ENCODE measurements at regions not wholly inside any gene's neighbourhood (a gene's known extent, or its start where the extent isn't known, plus 50 kb on each side); places are given as distances from the start of the nearest gene placed in this dataset.

- no peak for DNase-seq (ENCODE audit: low read depth in 2 of 2)
Measured at GRCh38 chr17:77266891-77267341, 126.1 kb downstream of the SEC14L1 start.

DNA sequence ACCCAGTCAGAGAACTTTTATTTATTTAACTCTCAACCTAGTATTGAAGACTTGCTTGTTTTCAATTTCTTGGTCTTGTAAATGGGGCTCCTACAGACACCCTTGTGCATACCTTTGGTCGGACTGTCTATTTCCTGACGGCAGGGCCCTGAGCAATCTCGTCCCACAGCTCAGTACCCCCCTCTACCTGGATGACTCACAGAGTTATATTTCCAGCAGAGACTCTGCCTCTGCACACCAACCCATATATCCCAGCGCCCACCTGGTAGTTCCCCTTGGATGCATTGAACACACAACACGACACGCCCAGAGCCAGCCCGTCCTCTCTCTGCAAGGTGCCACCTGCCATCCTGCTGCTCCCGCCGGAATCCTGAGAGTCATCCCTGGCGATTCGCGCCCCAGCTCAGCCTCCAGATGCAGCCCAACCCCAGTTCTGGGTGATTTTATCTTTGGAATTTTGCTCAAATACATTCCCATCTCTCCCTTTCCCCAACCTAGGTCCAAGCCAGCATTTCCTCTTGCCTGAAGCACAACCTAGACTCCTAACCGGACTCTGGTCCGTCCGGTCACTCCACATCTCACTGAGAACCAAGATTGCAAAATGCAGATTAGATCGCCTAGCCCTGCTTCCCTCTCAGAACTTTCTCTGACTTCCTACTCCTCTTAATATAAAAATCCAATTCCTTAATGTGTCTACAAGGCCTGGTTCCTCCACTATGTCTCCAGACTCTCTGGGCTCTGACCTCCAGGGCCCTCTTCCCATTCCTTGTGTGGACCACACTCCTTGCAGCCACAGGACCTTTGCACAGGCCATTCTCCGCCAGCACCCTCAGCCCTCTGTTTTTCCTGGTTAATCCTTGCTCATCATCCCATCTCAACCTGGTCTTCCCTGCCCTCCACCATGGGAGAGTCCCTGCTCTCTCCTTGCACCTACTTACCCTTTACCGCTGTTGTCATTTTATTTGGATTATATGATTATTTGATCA lies 129.2 kb downstream of the SEC14L1 start:
- no peak for DNase-seq (ENCODE audit: low read depth in 2 of 2)

DNA sequence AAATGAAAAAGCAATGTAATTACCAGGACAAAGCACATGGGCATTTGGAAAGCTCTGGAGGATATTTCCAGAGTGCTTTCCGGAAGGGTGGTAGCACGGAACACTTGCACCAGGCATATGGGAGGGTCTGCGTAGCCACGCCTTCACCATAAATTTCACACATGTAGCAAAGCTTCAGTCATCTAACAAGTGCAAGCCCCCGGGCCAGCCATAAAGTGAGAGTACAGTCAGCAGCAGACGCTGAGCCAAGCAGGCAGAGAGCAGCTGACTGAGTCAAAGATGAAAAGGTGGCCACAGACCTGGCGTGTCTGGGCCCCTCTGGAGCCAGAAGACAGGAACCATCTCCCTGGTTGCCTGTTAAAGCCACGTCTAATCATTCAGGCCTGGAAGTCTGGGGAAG lies 130.6 kb downstream of the SEC14L1 start:
- DNase-seq (ENCODE audit: low read depth in 2 of 2) = no peak

DNA sequence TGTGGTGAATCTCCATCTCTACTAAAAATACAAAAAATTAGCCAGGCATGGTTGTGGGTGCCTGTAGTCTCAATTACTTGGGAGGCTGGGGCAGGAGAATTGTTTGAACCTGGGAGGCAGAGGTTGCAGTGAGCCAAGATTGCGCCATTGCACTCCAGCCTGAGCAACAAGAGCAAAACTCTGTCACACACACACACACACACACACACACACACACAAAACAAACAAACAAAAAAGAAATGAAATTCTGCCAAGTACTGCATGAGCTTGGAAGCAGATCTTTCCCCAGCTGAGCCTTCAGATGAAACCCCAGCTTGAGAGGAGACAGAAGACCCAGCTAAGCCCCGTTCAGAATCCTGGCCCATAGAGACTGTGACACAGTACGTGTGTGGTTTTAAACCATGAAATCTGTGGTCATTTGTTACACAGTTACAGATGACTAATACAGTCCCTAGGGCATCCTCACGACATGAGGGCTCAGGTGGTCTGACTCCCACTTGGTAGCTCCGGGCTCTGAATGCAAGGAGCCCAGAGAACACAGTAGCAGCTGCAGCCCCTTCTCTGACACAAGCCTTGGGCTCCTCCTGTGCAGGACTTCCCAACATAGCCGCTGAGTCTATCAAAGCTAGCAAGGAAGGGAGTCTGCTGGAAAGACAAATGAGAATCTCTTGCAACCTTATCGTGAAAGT lies 132.8 kb downstream of the SEC14L1 start:
- DNase-seq (ENCODE audit: low read depth in 2 of 2) = no peak

DNA sequence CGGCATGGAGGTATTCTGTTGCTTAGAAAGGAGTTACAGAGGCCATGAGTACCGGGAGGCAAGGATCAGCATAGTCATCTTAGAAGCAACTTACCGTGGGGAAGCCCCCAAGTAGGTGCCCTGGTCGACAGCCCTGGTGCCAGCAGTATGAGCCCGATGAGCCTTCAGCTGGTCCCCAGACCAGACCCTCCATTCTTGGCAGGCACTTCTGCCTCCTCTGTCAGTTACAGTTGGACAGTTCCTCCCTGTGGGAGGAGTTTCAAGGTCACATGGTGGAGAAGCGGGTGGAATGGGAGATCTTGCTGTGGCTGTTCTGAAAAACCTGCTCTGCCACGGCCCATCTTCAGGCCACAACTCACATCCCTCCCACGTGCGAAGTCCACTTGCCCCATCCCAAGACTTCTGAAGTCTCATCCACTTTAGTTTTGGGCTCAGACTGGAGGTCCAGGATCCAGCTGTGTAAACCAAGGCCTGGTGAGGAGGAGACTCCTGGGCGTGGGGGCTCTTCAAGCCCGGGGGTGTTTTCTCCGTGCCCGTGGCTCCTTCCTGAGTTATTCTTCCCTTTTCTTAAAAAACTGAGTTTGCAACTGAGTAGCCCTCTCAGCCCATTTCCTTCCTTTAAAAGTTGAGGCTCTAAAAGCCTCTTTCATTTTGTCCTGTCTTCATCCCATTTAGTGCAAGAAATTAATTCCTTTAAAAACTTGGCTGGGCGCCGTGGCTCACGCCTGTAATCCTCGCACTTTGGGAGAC lies 133.5 kb downstream of the SEC14L1 start:
- no peak for DNase-seq (ENCODE audit: low read depth in 2 of 2)

- DNase-seq (ENCODE audit: low read depth in 2 of 2) = no peak
Measured at GRCh38 chr17:77279448-77280303, 138.9 kb downstream of the SEC14L1 start.

DNA sequence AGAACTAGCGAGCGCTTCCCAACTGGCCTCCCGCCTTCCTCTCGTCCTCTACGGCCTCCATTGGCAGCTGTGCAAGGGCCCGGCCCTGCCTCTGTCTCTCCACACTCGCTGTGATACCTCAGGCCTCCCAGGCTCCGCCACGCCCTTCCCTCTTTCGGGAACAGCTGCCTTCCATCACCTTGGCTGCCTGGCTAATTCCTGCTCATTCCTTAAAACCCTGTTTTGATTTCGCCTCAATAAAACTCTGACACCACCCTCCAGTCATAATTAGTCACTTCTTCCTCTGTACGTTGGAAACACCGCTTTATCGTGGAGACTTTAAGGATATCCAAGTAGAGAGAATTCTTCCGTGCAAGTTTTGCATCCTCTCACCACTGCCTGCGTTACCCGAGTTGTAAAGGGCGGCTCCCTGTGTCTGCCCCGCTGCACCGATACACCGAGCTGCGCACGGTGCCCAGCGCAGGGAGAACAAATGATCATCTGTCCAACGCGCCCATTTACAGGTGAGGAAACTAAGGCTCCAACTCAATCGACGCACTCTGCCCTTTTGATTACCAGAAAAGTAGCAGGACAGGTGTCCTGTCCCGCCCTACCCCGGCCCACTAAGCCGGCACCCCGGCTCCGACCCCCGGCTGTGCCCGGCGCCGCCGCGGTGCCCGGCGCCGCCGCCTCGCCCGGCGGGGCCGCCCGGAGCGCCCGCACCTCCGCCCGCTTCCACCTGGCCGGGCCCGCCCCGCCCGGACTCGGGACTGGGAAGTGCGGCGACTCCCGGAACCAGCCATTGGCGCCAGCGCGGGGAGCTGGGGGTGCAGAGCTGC lies 139.7 kb downstream of the SEC14L1 start:
- peak in 1 of 2 donors; percentile 55 for DNase-seq (ENCODE audit: low read depth in 2 of 2)

DNA sequence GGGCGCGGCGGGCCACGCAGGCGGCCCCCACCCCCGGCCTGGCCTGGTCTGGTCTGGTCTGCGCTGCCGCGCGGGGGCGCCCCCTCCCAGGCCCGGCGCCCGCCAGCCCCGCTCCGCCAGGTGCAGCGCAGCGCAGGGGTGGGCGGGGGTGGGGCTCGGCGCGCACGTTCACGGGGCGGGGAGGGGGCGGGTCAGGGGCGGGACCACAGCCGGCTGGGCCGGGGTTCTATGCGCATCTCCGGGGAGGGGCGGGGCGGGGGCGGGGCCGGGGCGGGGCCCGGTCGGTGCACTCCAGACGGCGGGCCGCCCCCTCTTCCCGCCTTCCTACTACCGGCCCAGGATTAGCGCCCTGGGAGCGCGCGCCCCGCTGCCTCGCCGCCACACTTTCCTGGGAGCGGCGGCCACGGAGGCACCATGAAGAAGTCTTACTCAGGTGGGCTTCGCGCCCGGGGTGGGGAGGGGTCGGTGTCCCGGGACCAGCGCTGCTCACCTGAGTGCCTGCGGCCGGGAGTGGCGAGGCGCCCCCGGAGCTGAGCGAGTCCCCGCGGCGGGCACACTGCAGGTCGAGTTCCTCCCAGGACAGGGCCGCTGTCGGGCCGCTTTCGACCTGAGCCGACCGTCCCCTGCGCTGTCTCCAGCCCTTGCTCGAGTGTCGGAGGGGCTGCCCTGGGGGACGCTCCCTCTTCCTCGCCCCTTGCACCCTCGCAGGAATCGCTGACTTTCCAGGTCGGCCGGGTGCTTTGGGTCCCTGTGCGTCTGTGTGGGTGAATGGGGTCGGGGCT lies 140.5 kb downstream of the SEC14L1 start:
- DNase-seq (ENCODE audit: low read depth in 2 of 2) = peak; percentile 7 to 65

GRCh38 chr17:77281904-77282367 lies 141.2 kb downstream of the SEC14L1 start:
- DNase-seq (ENCODE audit: low read depth in 2 of 2) = no peak

DNA sequence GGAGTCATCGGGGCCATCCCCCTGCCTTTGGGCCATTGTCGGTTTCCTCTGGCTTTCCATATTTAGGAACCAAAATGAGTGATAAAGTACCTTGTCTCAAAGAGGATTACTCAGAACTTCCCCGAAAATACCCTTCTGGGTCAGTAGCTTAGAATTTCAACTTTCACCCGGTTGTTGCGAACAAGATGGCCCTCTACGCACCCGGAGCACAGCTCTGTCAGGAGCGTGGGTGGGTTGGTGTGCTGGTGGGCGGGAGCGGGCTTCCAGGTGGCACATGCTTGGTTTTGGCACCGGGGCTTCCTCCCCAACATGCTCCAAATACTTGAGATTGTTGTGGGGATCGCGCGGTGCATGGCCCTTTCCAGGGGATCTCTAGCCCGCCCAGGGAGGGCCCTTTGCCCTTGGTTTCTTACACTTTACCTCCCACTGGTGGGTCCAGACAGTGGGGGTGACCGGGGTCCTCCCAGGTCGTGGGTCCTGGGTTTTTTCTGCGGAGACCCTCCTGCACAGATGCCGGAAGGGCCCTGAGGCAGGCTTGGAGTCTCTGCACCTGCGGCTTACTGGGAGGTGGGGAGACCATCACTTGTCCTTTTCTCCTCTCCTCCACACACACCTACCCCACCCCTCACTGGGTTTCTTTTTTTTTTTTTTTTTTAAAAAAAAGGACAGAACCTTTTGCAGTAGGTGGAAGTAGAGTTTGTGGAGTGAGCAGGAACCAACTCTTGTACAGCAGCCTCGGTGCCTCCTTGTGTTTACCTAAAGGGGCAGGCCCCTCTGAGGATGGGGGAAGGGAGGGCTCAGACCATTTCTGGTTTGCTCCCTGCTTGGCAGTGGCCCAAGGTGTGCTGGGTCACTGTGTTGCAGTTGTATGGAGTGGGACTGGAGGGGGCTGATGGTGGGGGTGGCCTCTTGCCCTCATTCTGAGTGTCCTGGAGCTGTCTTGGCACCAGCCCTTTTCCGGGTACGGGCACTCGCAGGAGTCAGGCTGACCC lies 142.1 kb downstream of the SEC14L1 start:
- no peak for DNase-seq (ENCODE audit: low read depth in 2 of 2)

DNA sequence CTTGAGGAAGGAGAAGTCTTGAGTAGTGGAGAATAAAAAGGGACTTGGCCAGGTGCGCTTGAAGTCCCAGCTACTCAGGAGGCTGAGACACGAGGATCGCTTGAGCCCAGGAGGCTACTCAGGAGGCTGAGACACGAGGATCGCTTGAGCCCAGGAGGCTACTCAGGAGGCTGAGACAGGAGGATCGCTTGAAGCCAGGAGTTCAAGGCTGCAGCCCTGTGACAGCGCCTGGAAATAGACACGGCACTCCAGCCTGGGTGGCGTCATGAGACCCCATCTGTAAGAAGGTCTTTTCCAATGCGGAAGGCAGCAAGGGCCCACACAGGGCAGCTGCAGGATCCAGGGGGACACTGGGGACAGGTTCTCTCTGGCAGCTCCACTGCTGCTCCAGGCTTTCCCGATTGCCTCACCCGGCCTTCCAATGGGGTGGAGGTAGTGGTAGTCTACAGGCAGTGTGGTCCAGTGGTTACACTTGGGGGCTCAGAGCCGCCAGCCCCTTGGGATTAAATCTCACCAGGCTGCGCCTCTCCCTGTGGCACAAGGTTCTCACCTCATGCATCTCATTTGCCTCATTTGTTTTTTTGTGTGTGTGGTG lies 143.4 kb downstream of the SEC14L1 start:
- no peak for DNase-seq (ENCODE audit: low read depth in 2 of 2)

DNA sequence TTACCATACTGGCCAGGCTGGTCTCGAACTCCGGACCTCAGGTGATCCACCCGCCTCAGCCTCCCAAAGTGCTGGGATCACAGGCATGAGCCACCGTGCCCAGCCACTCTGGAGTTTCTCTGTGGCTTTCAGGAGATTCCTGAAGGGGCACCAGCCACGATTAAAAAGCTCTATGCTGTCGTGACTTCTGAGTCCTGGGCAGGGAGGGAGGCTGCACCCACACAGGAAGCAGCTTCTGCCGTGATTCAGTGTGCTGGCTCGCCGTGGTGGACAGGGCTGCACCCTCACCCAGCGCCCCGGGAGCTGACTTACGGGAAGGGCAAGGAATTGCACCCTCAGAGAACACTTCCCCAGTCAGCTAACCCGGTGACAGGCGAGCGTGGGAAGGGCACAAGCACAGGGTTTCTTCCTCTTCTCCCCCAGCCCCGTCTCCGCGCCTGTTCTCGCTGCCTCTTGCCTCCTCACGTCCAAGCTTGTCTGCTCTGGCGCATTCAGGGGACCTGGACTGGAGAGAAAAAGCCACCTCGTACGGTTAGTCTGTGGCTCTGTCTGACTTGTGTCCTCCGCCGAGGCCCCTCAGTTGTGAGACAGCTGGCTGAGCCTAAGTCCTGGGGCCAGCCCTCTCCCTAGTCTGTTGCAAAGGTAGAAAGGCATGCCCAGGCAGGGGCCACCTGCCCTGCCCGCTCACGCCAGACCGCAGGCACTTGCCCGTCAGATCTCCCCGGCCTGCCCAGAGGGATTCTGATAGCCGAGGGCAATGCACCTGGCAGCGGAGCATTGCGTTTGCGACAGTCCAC lies 145.0 kb downstream of the SEC14L1 start:
- peak in 1 of 2 donors; percentile 62 for DNase-seq (ENCODE audit: low read depth in 2 of 2)

GRCh38 chr17:77286391-77286640 lies 145.5 kb downstream of the SEC14L1 start:
- no peak for DNase-seq (ENCODE audit: low read depth in 2 of 2)

DNA sequence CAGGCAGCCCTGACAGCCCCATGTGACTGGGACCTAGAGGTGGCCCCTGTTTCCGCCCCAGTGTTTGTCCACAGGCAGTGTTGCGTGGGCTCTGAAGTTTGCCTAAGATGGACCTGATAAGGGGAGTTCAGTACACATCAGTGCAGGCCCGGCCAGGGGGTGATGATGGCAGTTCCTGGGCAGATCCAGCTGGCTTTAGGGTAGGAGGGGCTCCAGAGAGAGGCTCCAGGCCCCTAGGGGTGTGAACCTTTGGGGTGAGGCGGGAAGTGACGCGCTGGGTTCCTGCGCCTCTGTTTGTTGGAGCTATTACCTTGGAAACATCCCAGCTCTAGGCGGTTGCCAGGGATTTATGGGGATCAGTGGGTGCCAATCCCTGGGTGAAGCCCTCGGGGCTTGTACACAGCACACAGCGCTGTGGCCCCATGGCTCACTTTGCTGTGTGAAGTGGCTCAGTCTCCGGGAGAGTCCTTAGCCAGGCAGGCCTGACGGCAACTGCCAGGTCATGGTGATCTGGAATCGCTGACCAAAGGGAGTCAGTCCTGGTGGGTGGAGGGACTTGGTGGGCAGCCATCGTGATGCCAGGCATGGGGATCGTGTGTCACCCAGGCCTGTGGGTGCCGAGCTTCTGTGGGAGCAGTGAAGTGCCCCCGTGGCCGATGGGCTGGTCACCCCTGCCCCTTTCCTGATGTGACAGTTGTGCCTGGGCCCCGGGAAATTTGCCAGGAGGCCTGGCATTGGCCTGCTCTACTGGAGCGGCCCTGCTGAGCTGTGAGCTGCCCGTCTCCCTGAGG lies 146.1 kb downstream of the SEC14L1 start:
- DNase-seq (ENCODE audit: low read depth in 2 of 2) = peak; percentile 33 to 80

- peak in 1 of 2 donors; percentile 86 for DNase-seq (ENCODE audit: low read depth in 2 of 2)
Measured at GRCh38 chr17:77287432-77288068, 146.8 kb downstream of the SEC14L1 start.
